ENCODE measurements at regions not wholly inside any gene's neighbourhood (a gene's known extent, or its start where the extent isn't known, plus 50 kb on each side); places are given as distances from the start of the nearest gene placed in this dataset.

- H3K4me3 ChIP-seq (replicated peaks in 1 of 3; ENCODE audit: insufficient read depth in 1 of 3, low read depth in 2 of 3, low read length in 3 of 3), result no peak overlapping the region
- WGBS (ENCODE audit: low lambda C conversion rate), result 44% methylated on average over 11 of the region's 18 CpGs
- no peak overlapping the region for H3K4me2 ChIP-seq (ENCODE audit: low read depth, low read length)
- no peak for DNase-seq (ENCODE audit: low spot score)
- H3K9ac ChIP-seq (ENCODE audit: insufficient read depth, low read depth, low read length), result no peak overlapping the region
- H3K27ac ChIP-seq (ENCODE audit: extremely low read length, insufficient read depth, low read length), result no peak overlapping the region
- BruUV-seq (replicated peaks), result no TSS peak
- in situ Hi-C loops (cut with HindIII; ENCODE audit: extremely low pct_ligation_motif_present, low pct_unique_long_range_greater_than_20kb), result no loop called here
- H3K79me2 ChIP-seq (ENCODE audit: insufficient read depth, low read length), result no peaks in the 10 kb centered on the region
- ATAC-seq, result no peak
- CTCF ChIA-PET (ENCODE audit: low intra/inter-chr PET ratio, low total read pairs), result no interaction called here
- H4K20me1 ChIP-seq (ENCODE audit: insufficient read depth, low read length), result no peaks in the 10 kb centered on the region
- no peak overlapping the region for H2AFZ ChIP-seq (ENCODE audit: low read length)
- POLR2A ChIA-PET, result no interaction called here
- H3K4me1 ChIP-seq (ENCODE audit: insufficient read depth, low read length), result peaks cover 12% of the 10 kb centered on the region
- no peaks in the 10 kb centered on the region for H3K9me3 ChIP-seq (ENCODE audit: low read length)
- TF ChIP-seq ZNF362 (CRISPR knock-in tag; IDR thresholded peaks at IDR 0.05; ENCODE audit: borderline replicate concordance), result no peak
- TF ChIP-seq ZNF431 (CRISPR knock-in tag; IDR thresholded peaks at IDR 0.05; ENCODE audit: borderline replicate concordance, low read depth), result no peak
- TF ChIP-seq PCBP2 (optimal IDR thresholded peaks at IDR 0.05; ENCODE audit: low read depth, low read length, poor library complexity, severe bottlenecking), result no peak
- no peak for TF ChIP-seq ZNF121 (CRISPR knock-in tag; IDR thresholded peaks at IDR 0.05)
- TF ChIP-seq ZNF576 (CRISPR knock-in tag; IDR thresholded peaks at IDR 0.05), result no peak
- no peak for TF ChIP-seq TAF15 (IDR thresholded peaks at IDR 0.05; ENCODE audit: low read depth, low read length, poor library complexity, severe bottlenecking)
- no peak for TF ChIP-seq ZNF770 (CRISPR knock-in tag; IDR thresholded peaks at IDR 0.05)
- TF ChIP-seq, protein P1, sequence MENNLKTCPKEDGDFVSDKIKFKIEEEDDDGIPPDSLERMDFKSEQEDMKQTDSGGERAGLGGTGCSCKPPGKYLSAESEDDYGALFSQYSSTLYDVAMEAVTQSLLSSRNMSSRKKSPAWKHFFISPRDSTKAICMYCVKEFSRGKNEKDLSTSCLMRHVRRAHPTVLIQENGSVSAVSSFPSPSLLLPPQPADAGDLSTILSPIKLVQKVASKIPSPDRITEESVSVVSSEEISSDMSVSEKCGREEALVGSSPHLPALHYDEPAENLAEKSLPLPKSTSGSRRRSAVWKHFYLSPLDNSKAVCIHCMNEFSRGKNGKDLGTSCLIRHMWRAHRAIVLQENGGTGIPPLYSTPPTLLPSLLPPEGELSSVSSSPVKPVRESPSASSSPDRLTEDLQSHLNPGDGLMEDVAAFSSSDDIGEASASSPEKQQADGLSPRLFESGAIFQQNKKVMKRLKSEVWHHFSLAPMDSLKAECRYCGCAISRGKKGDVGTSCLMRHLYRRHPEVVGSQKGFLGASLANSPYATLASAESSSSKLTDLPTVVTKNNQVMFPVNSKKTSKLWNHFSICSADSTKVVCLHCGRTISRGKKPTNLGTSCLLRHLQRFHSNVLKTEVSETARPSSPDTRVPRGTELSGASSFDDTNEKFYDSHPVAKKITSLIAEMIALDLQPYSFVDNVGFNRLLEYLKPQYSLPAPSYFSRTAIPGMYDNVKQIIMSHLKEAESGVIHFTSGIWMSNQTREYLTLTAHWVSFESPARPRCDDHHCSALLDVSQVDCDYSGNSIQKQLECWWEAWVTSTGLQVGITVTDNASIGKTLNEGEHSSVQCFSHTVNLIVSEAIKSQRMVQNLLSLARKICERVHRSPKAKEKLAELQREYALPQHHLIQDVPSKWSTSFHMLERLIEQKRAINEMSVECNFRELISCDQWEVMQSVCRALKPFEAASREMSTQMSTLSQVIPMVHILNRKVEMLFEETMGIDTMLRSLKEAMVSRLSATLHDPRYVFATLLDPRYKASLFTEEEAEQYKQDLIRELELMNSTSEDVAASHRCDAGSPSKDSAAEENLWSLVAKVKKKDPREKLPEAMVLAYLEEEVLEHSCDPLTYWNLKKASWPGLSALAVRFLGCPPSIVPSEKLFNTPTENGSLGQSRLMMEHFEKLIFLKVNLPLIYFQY (CRISPR knock-in tag; IDR thresholded peaks at IDR 0.05; ENCODE audit: borderline replicate concordance), result no peak
- TF ChIP-seq EEA1 (CRISPR knock-in tag; IDR thresholded peaks at IDR 0.05; ENCODE audit: borderline replicate concordance), result no peak
- FAIRE-seq, result no peak
- H3K27me3 ChIP-seq (ENCODE audit: control insufficient read depth in 1 of 2, insufficient read depth in 2 of 2, low read length in 2 of 2), result peaks cover 24 to 64% of the 10 kb centered on the region in 2 experiments
- intact Hi-C loops (cut with micrococcal nuclease; ENCODE audit: unreplicated experiment), result no loop called here
- no peaks in the 10 kb centered on the region for H3K36me3 ChIP-seq (replicated peaks in 1 of 2; ENCODE audit: control insufficient read depth in 1 of 2, insufficient read depth in 2 of 2, low read length in 2 of 2)
Observed at GRCh38 chr14:101248840-101249675, 312.2 kb upstream of the DIO3 start.
